ENCODE measurements at regions not wholly inside any gene's neighbourhood (a gene's known extent, or its start where the extent isn't known, plus 50 kb on each side); places are given as distances from the start of the nearest gene placed in this dataset.
"Not testable (repeated sequence)": the region's sequence is repeated elsewhere in the genome, so short reads cannot be mapped to it uniquely, and the experiment has no call there.

DNA sequence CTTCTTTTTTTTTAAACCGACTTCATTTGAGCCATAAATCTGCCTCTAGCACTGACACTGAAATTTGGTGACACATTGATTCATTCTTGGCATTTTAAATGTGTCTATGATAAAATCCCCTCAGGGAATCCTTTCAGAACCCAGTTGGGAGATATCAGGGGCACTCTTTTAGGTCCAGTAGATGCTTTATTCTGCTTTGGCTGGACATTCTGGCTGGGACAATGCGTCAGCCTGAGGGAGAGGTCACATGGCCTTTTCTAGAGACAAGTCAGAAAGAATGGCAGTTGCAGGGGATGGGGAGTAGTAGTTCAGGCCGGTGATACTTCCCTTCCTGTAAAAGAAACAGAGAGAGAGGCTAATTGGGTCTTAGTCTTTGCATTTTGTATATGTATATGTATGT, 63.1 kb downstream of the TRIM43 start:
- CTCF ChIA-PET; BruUV-seq (replicated peaks); POLR2A ChIA-PET; H4K20me1 ChIP-seq (replicated peaks; ENCODE audit: control insufficient read depth, extremely low read depth, insufficient read depth, low read length); DNase-seq (ENCODE audit: low read depth, low spot score); H3K9me3 ChIP-seq (replicated peaks; ENCODE audit: control insufficient read depth, insufficient read depth, low read length); H3K79me2 ChIP-seq (ENCODE audit: control insufficient read depth, insufficient read depth, low read length); H3K9ac ChIP-seq (replicated peaks; ENCODE audit: extremely low read depth, insufficient read depth, low read length); H3K9me1 ChIP-seq (replicated peaks; ENCODE audit: control insufficient read depth, extremely low read depth, insufficient read depth, low read length); H3K4me1 ChIP-seq (ENCODE audit: control insufficient read depth, extremely low read depth, insufficient read depth, low read length); H3K27me3 ChIP-seq (ENCODE audit: control insufficient read depth in 2 of 2, insufficient read depth in 2 of 2, low read length in 2 of 2); H3K4me3 ChIP-seq (replicated peaks in 1 of 3; ENCODE audit: insufficient read depth in 1 of 3, low read depth in 1 of 3, low read length in 3 of 3); H3K27ac ChIP-seq (ENCODE audit: insufficient read depth, low read depth, low read length); H3K4me2 ChIP-seq (ENCODE audit: insufficient read depth, low read length); H3K36me3 ChIP-seq (ENCODE audit: control insufficient read depth in 2 of 2, extremely low read depth in 1 of 2, insufficient read depth in 2 of 2, low read length in 2 of 2); H2AFZ ChIP-seq (ENCODE audit: low read depth, low read length); FAIRE-seq; dilution Hi-C loops (cut with MboI; ENCODE audit: extremely low pct_ligation_motif_present, low sequenced_read_pairs); intact Hi-C loops (cut with micrococcal nuclease): not testable (repeated sequence)

DNA sequence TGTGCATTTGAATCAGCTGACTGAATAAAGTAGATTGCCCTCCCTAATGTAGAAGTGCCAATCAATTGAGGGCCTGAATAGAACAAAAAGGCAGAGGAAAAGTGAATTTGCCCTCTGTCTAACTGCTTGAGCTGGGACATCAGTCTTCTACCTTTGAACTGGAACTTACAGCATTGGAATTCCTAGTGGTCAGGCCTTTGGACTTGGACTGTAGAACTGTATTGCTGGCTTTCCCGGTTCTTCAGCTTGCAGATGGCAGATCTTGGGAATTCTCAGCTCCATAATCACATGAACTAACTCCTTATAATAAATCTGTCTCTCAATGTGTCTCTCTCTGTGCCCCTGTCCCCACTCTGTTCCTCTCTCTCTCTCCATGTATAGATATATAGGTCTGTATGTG, 64.8 kb downstream of the TRIM43 start:
- H2AFZ ChIP-seq (ENCODE audit: low read depth, low read length); H3K4me3 ChIP-seq (replicated peaks in 1 of 3; ENCODE audit: insufficient read depth in 1 of 3, low read depth in 1 of 3, low read length in 3 of 3); POLR2A ChIA-PET; H3K27ac ChIP-seq (ENCODE audit: insufficient read depth, low read depth, low read length); H3K9me3 ChIP-seq (replicated peaks; ENCODE audit: control insufficient read depth, insufficient read depth, low read length); H3K36me3 ChIP-seq (ENCODE audit: control insufficient read depth in 2 of 2, extremely low read depth in 1 of 2, insufficient read depth in 2 of 2, low read length in 2 of 2); DNase-seq (ENCODE audit: low read depth, low spot score); BruUV-seq (replicated peaks); H4K20me1 ChIP-seq (replicated peaks; ENCODE audit: control insufficient read depth, extremely low read depth, insufficient read depth, low read length); H3K9ac ChIP-seq (replicated peaks; ENCODE audit: extremely low read depth, insufficient read depth, low read length); H3K9me1 ChIP-seq (replicated peaks; ENCODE audit: control insufficient read depth, extremely low read depth, insufficient read depth, low read length); CTCF ChIA-PET; dilution Hi-C loops (cut with MboI; ENCODE audit: extremely low pct_ligation_motif_present, low sequenced_read_pairs); H3K27me3 ChIP-seq (ENCODE audit: control insufficient read depth in 2 of 2, insufficient read depth in 2 of 2, low read length in 2 of 2); intact Hi-C loops (cut with micrococcal nuclease); H3K79me2 ChIP-seq (ENCODE audit: control insufficient read depth, insufficient read depth, low read length); H3K4me2 ChIP-seq (ENCODE audit: insufficient read depth, low read length); H3K4me1 ChIP-seq (ENCODE audit: control insufficient read depth, extremely low read depth, insufficient read depth, low read length): not testable (repeated sequence)
- FAIRE-seq: peak; percentile 4

DNA sequence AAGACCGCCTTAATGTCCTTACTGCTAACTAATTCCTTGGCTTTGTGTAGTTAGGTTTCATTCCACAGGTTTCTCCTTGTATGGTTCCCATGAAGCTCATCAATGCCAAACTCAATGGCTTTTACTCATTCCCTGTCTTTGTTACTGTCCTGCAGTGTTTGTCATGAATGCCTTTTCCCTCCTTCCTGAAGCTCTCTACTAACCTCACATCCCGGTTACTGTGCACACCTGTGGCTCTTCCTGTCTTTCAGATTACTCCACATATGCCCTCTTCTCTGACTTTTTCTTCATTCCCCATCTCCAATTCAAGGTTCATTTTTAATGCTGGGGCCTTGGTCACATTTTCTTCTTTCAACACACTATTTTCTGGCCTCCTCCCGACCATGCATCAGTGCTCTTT, 66.1 kb downstream of the TRIM43 start:
- H3K36me3 ChIP-seq (ENCODE audit: control insufficient read depth in 2 of 2, extremely low read depth in 1 of 2, insufficient read depth in 2 of 2, low read length in 2 of 2); DNase-seq (ENCODE audit: low read depth, low spot score); POLR2A ChIA-PET; H3K4me2 ChIP-seq (ENCODE audit: insufficient read depth, low read length); H3K4me1 ChIP-seq (ENCODE audit: control insufficient read depth, extremely low read depth, insufficient read depth, low read length); FAIRE-seq; H3K9ac ChIP-seq (replicated peaks; ENCODE audit: extremely low read depth, insufficient read depth, low read length); H2AFZ ChIP-seq (ENCODE audit: low read depth, low read length); H3K27ac ChIP-seq (ENCODE audit: insufficient read depth, low read depth, low read length); H3K9me1 ChIP-seq (replicated peaks; ENCODE audit: control insufficient read depth, extremely low read depth, insufficient read depth, low read length); H4K20me1 ChIP-seq (replicated peaks; ENCODE audit: control insufficient read depth, extremely low read depth, insufficient read depth, low read length); H3K27me3 ChIP-seq (ENCODE audit: control insufficient read depth in 2 of 2, insufficient read depth in 2 of 2, low read length in 2 of 2); H3K4me3 ChIP-seq (replicated peaks in 1 of 3; ENCODE audit: insufficient read depth in 1 of 3, low read depth in 1 of 3, low read length in 3 of 3); intact Hi-C loops (cut with micrococcal nuclease); BruUV-seq (replicated peaks); H3K79me2 ChIP-seq (ENCODE audit: control insufficient read depth, insufficient read depth, low read length); CTCF ChIA-PET; H3K9me3 ChIP-seq (replicated peaks; ENCODE audit: control insufficient read depth, insufficient read depth, low read length); dilution Hi-C loops (cut with MboI; ENCODE audit: extremely low pct_ligation_motif_present, low sequenced_read_pairs): not testable (repeated sequence)

DNA sequence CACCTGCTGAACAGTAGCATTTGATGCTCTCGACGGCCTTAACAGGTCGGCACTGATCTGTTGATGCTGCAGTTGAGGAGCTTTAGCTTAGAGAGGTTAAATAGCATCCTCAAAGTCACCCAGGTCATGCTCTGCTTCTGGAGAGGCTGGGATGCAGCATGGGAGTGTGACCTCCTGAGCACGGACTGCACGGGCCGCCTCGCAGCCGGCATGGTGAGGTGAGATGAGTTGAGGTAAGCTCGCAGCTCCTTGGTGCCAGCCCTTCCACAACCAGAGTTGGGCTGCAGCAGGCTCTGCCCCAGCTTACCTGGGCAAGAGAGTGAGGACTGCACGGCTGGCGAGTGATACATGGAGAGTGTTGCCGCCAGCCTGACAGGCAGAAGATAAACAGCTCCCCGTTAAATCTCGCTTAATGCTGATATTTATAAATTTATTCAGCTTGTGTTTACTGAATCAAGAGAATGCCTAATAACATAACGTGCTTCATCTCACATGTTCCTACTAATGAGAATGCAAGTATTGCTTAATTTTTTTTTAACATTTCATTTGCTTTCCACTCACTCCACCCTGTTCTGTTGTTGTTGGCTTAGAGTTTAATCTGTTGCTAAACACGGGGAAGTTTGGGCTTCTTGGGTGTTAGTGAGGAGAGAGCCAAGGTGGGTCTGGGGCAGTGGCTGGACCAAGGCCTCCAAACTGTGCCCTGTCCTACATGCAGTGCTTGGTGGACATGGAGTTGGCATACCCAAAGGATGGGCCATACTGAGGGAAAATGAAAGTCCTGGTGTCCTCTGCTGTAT, 69.2 kb downstream of the TRIM43 start:
- H3K4me2 ChIP-seq (ENCODE audit: insufficient read depth, low read length); H2AFZ ChIP-seq (ENCODE audit: low read depth, low read length); H3K79me2 ChIP-seq (ENCODE audit: control insufficient read depth, insufficient read depth, low read length); intact Hi-C loops (cut with micrococcal nuclease); H3K9me3 ChIP-seq (replicated peaks; ENCODE audit: control insufficient read depth, insufficient read depth, low read length); CTCF ChIA-PET; H3K27ac ChIP-seq (ENCODE audit: insufficient read depth, low read depth, low read length); H3K4me1 ChIP-seq (ENCODE audit: control insufficient read depth, extremely low read depth, insufficient read depth, low read length); H3K27me3 ChIP-seq (ENCODE audit: control insufficient read depth in 2 of 2, insufficient read depth in 2 of 2, low read length in 2 of 2); H3K9me1 ChIP-seq (replicated peaks; ENCODE audit: control insufficient read depth, extremely low read depth, insufficient read depth, low read length); FAIRE-seq; H4K20me1 ChIP-seq (replicated peaks; ENCODE audit: control insufficient read depth, extremely low read depth, insufficient read depth, low read length); dilution Hi-C loops (cut with MboI; ENCODE audit: extremely low pct_ligation_motif_present, low sequenced_read_pairs); DNase-seq (ENCODE audit: low read depth, low spot score); POLR2A ChIA-PET; H3K9ac ChIP-seq (replicated peaks; ENCODE audit: extremely low read depth, insufficient read depth, low read length); BruUV-seq (replicated peaks); H3K36me3 ChIP-seq (ENCODE audit: control insufficient read depth in 2 of 2, extremely low read depth in 1 of 2, insufficient read depth in 2 of 2, low read length in 2 of 2); H3K4me3 ChIP-seq (replicated peaks in 1 of 3; ENCODE audit: insufficient read depth in 1 of 3, low read depth in 1 of 3, low read length in 3 of 3): not testable (repeated sequence)

All from endothelial cell of umbilical vein (primary cell).